Neuron (in vitro differentiated cells): ENCODE measurements at regions not wholly inside any gene's neighbourhood (a gene's known extent, or its start where the extent isn't known, plus 50 kb on each side); places are given as distances from the start of the nearest gene placed in this dataset.

ENCODE experiments used
- H2AFZ ChIP-seq: one replicate; pipeline ENCODE4 v1.6.1; 2013; ENCODE audit warnings: low read depth, mild to moderate bottlenecking, inconsistent platforms, low read length, moderate library complexity
- H3K27me3 ChIP-seq: one replicate; pipeline ENCODE4 v1.6.1; 2013; ENCODE audit warnings: low read length; ENCODE audit not compliant: insufficient read depth
- H3K36me3 ChIP-seq: one replicate; pipeline ENCODE4 v1.6.1; 2013; ENCODE audit warnings: low read length; ENCODE audit not compliant: insufficient read depth
- H3K4me1 ChIP-seq: one replicate; pipeline ENCODE4 v1.6.1; 2013; ENCODE audit warnings: low read length; ENCODE audit not compliant: insufficient read depth
- H3K4me3 ChIP-seq: 2 replicates; pipeline ENCODE4 v1.5.1; 2013; ENCODE audit warnings: mild to moderate bottlenecking, low read length, moderate library complexity
- H3K9me3 ChIP-seq: one replicate; pipeline ENCODE4 v1.6.1; 2013; ENCODE audit warnings: low read length

- Histone ChIP-seq H3K36me3 (no peaks in the 10 kb centered on the region), H3K27me3 (no peaks in the 10 kb centered on the region)
Measured at GRCh38 chr15:38722236-38722635, 157.6 kb upstream of the RASGRP1 start.

DNA sequence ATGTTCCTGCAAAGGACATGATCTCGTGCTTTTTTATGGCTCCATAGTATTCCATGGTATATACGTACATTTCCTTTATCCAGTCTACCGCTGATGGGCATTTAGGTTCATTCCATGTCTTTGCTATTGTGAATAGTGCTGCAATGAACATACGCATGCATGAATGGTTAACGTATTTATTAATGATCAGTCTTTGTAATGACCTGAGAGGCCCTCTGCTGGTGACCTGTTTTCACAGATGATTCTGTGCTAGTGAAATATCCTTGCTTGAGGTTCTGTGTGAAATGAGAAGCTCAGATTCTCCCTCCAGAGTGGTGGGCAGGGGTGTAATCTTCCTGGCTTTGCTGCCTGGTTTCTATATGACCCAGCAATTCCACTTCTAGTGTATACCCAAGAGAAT lies 160.2 kb upstream of the RASGRP1 start:
- Histone ChIP-seq H3K4me1 (no peaks in the 10 kb centered on the region), H3K27me3 (no peaks in the 10 kb centered on the region), H3K4me3 (no peak overlapping the region), H3K36me3 (no peaks in the 10 kb centered on the region), H2AFZ (no peak overlapping the region), H3K9me3 (no peaks in the 10 kb centered on the region)

More at GRCh38 chr15:38722236-38722635, 157.6 kb upstream of the RASGRP1 start:
- no peaks in the 10 kb centered on the region for H3K4me1 ChIP-seq
- H2AFZ ChIP-seq = no peak overlapping the region
- H3K4me3 ChIP-seq = no peak overlapping the region
- no peaks in the 10 kb centered on the region for H3K9me3 ChIP-seq

GRCh38 chr15:38726187-38726586 lies 161.6 kb upstream of the RASGRP1 start:
- Histone ChIP-seq H3K27me3 (no peaks in the 10 kb centered on the region), H2AFZ (no peak overlapping the region), H3K4me1 (no peaks in the 10 kb centered on the region), H3K36me3 (no peaks in the 10 kb centered on the region), H3K4me3 (no peak overlapping the region), H3K9me3 (no peaks in the 10 kb centered on the region)

GRCh38 chr15:38733331-38733730 lies 168.7 kb upstream of the RASGRP1 start:
- Histone ChIP-seq H3K27me3 (no peaks in the 10 kb centered on the region), H2AFZ (no peak overlapping the region)

GRCh38 chr15:38740206-38740605 lies 175.6 kb upstream of the RASGRP1 start:
- Histone ChIP-seq H3K27me3 (no peaks in the 10 kb centered on the region), H3K4me3 (no peak overlapping the region), H3K36me3 (no peaks in the 10 kb centered on the region), H2AFZ (no peak overlapping the region), H3K9me3 (no peaks in the 10 kb centered on the region), H3K4me1 (peaks cover 5% of the 10 kb centered on the region)

More at GRCh38 chr15:38733331-38733730, 168.7 kb upstream of the RASGRP1 start:
- H3K9me3 ChIP-seq = no peaks in the 10 kb centered on the region
- H3K4me1 ChIP-seq = peaks cover 5% of the 10 kb centered on the region
- H3K4me3 ChIP-seq = no peak overlapping the region
- H3K36me3 ChIP-seq = no peaks in the 10 kb centered on the region

DNA sequence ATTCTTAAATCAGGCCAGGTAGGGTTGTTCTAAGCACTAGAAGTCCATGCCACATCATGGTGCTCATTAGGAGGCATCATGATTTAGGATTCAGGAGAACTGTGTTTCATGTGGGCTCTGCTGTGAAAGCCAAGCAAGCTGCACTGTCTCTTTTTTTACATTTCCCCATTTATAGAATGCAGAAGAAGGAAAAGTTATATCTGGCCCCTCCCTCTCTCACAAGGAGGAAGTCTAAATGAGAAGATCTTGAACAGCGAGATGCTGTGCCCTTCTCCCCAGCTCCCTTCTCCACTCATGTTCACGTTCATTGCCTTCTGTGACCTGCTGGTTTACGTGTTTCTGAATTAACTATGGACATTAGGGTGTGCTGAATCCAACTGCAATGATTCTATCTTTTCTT lies 178.5 kb upstream of the RASGRP1 start:
- Histone ChIP-seq H3K27me3 (no peaks in the 10 kb centered on the region), H3K4me3 (no peak overlapping the region), H3K9me3 (no peaks in the 10 kb centered on the region), H2AFZ (no peak overlapping the region), H3K4me1 (no peaks in the 10 kb centered on the region), H3K36me3 (no peaks in the 10 kb centered on the region)

GRCh38 chr15:38745126-38745525 lies 180.5 kb upstream of the RASGRP1 start:
- H2AFZ ChIP-seq = no peak overlapping the region

DNA sequence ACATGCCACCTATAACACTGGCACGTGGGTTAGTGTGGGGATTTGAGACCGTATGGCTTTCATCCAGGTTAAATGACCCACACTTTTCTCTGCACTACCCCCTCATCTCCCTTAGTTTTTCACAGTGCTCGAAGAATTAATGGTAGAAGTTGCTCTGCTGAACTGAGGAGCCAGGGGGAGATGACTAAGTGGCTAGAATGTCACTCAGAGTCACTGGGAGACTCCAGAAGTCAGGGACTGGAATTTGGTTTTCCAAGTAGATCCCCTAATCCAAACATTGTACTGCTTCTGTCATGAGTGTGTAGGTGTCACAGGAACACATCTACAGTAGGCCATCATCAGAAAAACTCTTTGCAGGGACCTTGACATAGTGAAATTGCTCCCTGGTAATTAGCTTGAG lies 181.0 kb upstream of the RASGRP1 start:
- no peak overlapping the region for H3K4me3 ChIP-seq
- H3K27me3 ChIP-seq = no peaks in the 10 kb centered on the region
- no peak overlapping the region for H2AFZ ChIP-seq
- H3K9me3 ChIP-seq = no peaks in the 10 kb centered on the region
- H3K4me1 ChIP-seq = no peaks in the 10 kb centered on the region
- H3K36me3 ChIP-seq = no peaks in the 10 kb centered on the region

More at GRCh38 chr15:38745126-38745525, 180.5 kb upstream of the RASGRP1 start:
- H3K9me3 ChIP-seq = no peaks in the 10 kb centered on the region
- H3K27me3 ChIP-seq = no peaks in the 10 kb centered on the region
- H3K36me3 ChIP-seq = no peaks in the 10 kb centered on the region
- no peak overlapping the region for H3K4me3 ChIP-seq
- H3K4me1 ChIP-seq = no peaks in the 10 kb centered on the region

DNA sequence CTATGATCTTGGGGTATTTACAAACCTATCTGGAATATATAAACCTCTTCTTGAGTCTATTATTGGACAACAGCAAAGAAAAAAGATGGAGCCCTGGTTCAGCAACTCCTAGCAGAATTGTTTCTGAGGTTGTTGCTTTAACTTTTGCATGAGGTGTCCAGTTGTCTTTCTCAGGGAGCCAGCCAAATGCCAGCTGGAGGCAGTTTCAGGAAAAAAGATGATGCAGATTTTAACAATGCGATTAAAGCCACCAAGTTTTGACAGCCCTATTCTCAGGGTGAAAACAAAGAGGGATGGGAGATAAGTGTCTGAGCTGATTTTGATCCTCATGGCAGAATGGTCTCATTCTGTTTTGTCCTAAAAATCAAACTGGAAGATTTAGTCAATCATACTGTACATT lies 181.6 kb upstream of the RASGRP1 start:
- Histone ChIP-seq H3K4me1 (no peaks in the 10 kb centered on the region), H2AFZ (no peak overlapping the region), H3K9me3 (no peaks in the 10 kb centered on the region), H3K4me3 (no peak overlapping the region), H3K27me3 (no peaks in the 10 kb centered on the region), H3K36me3 (no peaks in the 10 kb centered on the region)

- Histone ChIP-seq H3K9me3 (no peaks in the 10 kb centered on the region), H3K27me3 (no peaks in the 10 kb centered on the region), H3K4me3 (no peak overlapping the region), H2AFZ (no peak overlapping the region), H3K4me1 (no peaks in the 10 kb centered on the region), H3K36me3 (no peaks in the 10 kb centered on the region)
Measured at GRCh38 chr15:38748710-38749109, 184.1 kb upstream of the RASGRP1 start.

DNA sequence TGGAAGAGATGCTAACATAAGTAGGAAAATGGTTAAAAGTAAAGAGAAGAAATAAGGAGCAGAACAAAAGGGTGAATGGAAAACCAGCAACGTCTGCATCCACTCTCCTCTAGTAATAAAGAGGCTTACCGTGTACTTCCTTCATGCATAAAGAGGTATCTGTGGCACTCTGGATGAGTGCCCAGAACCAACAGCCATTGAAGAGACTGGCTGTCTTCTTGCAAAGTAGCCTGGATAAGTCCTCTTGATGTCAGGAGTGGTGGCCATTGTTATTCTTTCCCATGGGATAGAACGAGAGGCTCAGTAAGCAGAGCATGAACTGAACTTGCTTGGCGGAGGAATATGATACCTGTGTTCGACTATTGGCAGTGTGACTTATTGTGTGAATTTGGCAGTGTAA lies 186.2 kb upstream of the RASGRP1 start:
- Histone ChIP-seq H3K36me3 (no peaks in the 10 kb centered on the region), H3K27me3 (no peaks in the 10 kb centered on the region), H3K4me3 (no peak overlapping the region), H3K9me3 (no peaks in the 10 kb centered on the region), H3K4me1 (no peaks in the 10 kb centered on the region), H2AFZ (no peak overlapping the region)

DNA sequence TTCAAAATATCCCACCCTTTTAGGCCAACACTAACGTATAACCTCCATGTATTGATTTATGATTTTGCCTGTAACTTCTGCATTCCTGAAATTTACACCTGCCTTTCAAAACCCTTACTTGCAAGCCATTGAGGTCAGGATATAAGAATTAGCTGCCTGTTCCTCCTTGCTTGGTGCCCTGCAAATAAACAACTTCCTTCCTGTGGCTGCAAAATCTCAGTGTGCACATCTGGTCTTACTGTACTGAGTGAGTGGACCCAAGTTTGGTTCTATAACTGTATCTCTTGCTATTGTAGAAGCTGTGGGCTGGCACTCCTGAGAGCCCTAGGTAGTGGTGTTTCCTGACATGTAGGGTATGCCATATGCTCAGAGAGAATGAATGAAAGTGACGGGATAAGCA lies 191.1 kb upstream of the RASGRP1 start:
- Histone ChIP-seq H3K36me3 (no peaks in the 10 kb centered on the region), H2AFZ (no peak overlapping the region), H3K4me1 (no peaks in the 10 kb centered on the region), H3K4me3 (no peak overlapping the region), H3K9me3 (no peaks in the 10 kb centered on the region), H3K27me3 (peaks cover 2% of the 10 kb centered on the region)

DNA sequence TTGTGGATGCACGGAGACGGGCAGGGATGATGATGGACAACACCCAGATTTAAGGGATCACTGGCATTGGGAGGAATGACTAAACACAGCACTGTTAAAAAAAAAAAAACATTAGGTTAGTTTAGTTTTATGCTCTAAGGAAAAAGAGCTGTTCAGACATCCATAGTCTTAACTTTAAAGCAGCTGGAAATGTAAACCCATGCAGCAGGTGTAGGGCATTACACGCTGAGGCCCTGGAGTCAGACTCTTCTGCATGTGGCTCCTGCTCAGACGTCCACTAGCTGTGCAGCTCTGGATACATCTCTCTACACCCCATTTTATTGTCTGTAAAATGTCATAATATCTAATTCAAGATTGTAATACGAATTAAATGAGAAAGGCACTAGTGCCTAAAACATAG lies 191.8 kb upstream of the RASGRP1 start:
- H3K27me3 ChIP-seq = peaks cover 2% of the 10 kb centered on the region
- H2AFZ ChIP-seq = no peak overlapping the region
- no peaks in the 10 kb centered on the region for H3K9me3 ChIP-seq
- H3K4me3 ChIP-seq = no peak overlapping the region
- no peaks in the 10 kb centered on the region for H3K4me1 ChIP-seq
- no peaks in the 10 kb centered on the region for H3K36me3 ChIP-seq

GRCh38 chr15:38758043-38758442 lies 193.4 kb upstream of the RASGRP1 start:
- no peak overlapping the region for H2AFZ ChIP-seq
- no peaks in the 10 kb centered on the region for H3K9me3 ChIP-seq
- no peak overlapping the region for H3K4me3 ChIP-seq
- H3K27me3 ChIP-seq = peaks cover 2% of the 10 kb centered on the region
- no peaks in the 10 kb centered on the region for H3K4me1 ChIP-seq
- H3K36me3 ChIP-seq = no peaks in the 10 kb centered on the region
